Hepatocyte (in vitro differentiated cells): ENCODE measurements at regions not wholly inside any gene's neighbourhood (a gene's known extent, or its start where the extent isn't known, plus 50 kb on each side); places are given as distances from the start of the nearest gene placed in this dataset.

Experiments used
- DNase-seq: peaks from one replicate; pipeline ENCODE4 v3.0.0-alpha.2; 2016; ENCODE audit warnings: low spot score
- H2AFZ ChIP-seq: fragments of 200-600 bp; sonication (generic); 2 replicates; pipeline ENCODE4 v1.6.0; 2016; ENCODE audit warnings: antibody characterized with exemption, mild to moderate bottlenecking
- H3K27ac ChIP-seq: fragments of 200-600 bp; sonication (generic); 2 replicates; pipeline ENCODE4 v1.5.1; 2016; ENCODE audit warnings: mild to moderate bottlenecking
- H3K27me3 ChIP-seq: fragments of 200-600 bp; sonication (generic); 2 replicates; pipeline ENCODE4 v1.6.1; 2016
- H3K36me3 ChIP-seq: fragments of 200-600 bp; sonication (generic); replicated peaks from 2 replicates; pipeline ENCODE4 v1.5.1; 2016; ENCODE audit warnings: low read depth; ENCODE audit not compliant: insufficient read depth
- H3K4me1 ChIP-seq: fragments of 200-600 bp; sonication (generic); 2 replicates; pipeline ENCODE4 v1.5.1; 2016; ENCODE audit warnings: mild to moderate bottlenecking, moderate library complexity; ENCODE audit not compliant: insufficient read depth
- H3K4me2 ChIP-seq: fragments of 200-600 bp; sonication (generic); 2 replicates; pipeline ENCODE4 v1.6.0; 2016
- H3K4me3 ChIP-seq: fragments of 200-600 bp; sonication (generic); 2 replicates; pipeline ENCODE4 v1.5.1; 2016; ENCODE audit warnings: mild to moderate bottlenecking
- H3K79me2 ChIP-seq: fragments of 200-600 bp; sonication (generic); 2 replicates; pipeline ENCODE4 v1.6.0; 2017; ENCODE audit warnings: mild to moderate bottlenecking
- H3K9me2 ChIP-seq: fragments of 200-600 bp; sonication (generic); replicated peaks from 2 replicates; pipeline ENCODE4 v1.6.0; 2017; ENCODE audit warnings: mild to moderate bottlenecking; ENCODE audit not compliant: insufficient read depth
- H3K9me3 ChIP-seq: fragments of 200-600 bp; sonication (generic); 2 replicates; pipeline ENCODE4 v1.5.1; 2016; ENCODE audit warnings: low read depth, mild to moderate bottlenecking
- H4K20me1 ChIP-seq: fragments of 200-600 bp; sonication (generic); 2 replicates; pipeline ENCODE4 v1.6.0; 2016; ENCODE audit warnings: mild to moderate bottlenecking; ENCODE audit not compliant: insufficient read depth, poor library complexity, severe bottlenecking
- EZH2 ChIP-seq: fragments of 200-600 bp; sonication (generic); IDR thresholded peaks from 2 replicates; pipeline ENCODE4 v1.6.1; 2016; ENCODE audit warnings: antibody characterized with exemption, mild to moderate bottlenecking, borderline replicate concordance
- EZH2phosphoT487 ChIP-seq: fragments of 200-600 bp; sonication (generic); IDR thresholded peaks from one replicate; pipeline ENCODE4 v1.6.1; 2018; ENCODE audit warnings: antibody characterized with exemption, mild to moderate bottlenecking, low read depth, moderate library complexity; ENCODE audit not compliant: unreplicated experiment, severe bottlenecking
- WGBS: methylation state at CpG from one replicate; pipeline ENCODE4 v1.1.6; 2016; ENCODE audit warnings: low lambda C conversion rate; ENCODE audit errors: missing lambda C conversion rate; 5-methylcytosine and 5-hydroxymethylcytosine counted together
- TF ChIP-seq, protein P1 (sequence below): fragments of 200-600 bp; sonication (generic); IDR thresholded peaks from 2 replicates; pipeline ENCODE4 v1.5.1; 2016; ENCODE audit warnings: antibody characterized with exemption, mild to moderate bottlenecking; ENCODE audit not compliant: poor library complexity

DNA sequence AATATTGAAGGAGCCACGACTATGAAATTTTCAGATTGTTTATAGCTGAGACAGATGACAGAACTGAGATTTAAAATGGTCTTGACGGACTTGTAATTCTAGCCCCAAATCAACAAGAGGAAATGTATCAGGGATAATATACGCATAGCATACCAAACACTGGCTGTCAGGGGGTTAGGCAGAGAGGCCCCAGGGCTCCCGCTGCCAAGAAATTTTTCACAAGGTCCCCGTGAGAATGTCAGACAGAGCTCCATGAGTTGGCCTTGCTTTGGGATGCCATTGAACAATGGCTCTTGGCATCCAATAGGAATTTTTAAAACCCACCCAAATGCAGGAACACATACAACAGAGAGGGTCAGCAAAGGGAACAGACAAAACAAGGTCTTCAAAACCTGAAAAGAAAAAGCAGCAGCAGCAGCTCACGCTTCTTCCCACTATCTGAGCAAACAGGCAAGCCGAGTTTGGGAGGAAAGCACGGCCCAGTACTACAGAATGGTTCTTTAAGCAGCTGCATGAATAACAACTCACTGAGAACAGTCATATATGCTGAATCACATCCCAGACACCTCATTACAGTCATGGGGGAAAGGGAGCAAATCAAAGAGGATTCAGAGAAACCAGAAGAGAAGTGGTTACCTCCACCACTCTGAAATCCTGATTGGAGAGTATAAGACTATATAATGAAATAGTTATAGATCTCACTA, 445.6 kb downstream of the RND3 start:
- Histone ChIP-seq H4K20me1 (no peaks in the 10 kb centered on the region), H3K9me3 (no peaks in the 10 kb centered on the region), H3K27me3 (no peaks in the 10 kb centered on the region), H3K4me3 (no peak overlapping the region), H3K27ac (peak overlapping the region; percentile 15), H3K36me3 (no peaks in the 10 kb centered on the region), H3K9me2 (no peaks in the 10 kb centered on the region), H2AFZ (no peak overlapping the region), H3K4me2 (no peak overlapping the region), H3K4me1 (peaks cover 11% of the 10 kb centered on the region), H3K79me2 (no peaks in the 10 kb centered on the region)
- no peak for TF ChIP-seq EZH2
- TF ChIP-seq, protein P1, sequence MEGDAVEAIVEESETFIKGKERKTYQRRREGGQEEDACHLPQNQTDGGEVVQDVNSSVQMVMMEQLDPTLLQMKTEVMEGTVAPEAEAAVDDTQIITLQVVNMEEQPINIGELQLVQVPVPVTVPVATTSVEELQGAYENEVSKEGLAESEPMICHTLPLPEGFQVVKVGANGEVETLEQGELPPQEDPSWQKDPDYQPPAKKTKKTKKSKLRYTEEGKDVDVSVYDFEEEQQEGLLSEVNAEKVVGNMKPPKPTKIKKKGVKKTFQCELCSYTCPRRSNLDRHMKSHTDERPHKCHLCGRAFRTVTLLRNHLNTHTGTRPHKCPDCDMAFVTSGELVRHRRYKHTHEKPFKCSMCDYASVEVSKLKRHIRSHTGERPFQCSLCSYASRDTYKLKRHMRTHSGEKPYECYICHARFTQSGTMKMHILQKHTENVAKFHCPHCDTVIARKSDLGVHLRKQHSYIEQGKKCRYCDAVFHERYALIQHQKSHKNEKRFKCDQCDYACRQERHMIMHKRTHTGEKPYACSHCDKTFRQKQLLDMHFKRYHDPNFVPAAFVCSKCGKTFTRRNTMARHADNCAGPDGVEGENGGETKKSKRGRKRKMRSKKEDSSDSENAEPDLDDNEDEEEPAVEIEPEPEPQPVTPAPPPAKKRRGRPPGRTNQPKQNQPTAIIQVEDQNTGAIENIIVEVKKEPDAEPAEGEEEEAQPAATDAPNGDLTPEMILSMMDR: no peak
- no peak for TF ChIP-seq EZH2phosphoT487
- 76% methylated on average over 8 of the region's 8 CpGs for WGBS
- no peak for DNase-seq

DNA sequence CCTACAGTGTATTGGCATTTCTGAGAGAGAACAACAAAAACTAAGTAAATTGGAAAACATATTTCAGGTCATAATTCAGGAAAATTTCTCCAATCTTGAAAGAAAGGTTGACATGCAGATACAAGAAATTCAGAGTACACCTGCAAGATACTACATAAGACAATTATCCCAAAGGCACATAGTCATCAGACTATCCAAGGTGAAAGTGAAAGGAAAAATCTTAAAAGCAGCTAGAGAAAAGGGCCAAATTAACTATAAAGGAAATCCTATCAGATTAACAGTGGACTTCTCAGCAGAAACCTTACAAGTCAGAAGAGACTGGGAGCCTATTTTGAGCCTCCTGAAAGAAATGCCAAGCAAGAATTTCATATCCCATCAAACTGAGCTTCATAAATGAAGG, 449.0 kb upstream of the MMADHC start:
- Histone ChIP-seq H3K9me3 (no peaks in the 10 kb centered on the region), H3K9me2 (no peaks in the 10 kb centered on the region), H3K4me1 (peaks cover 2% of the 10 kb centered on the region), H3K4me2 (no peak overlapping the region), H3K27ac (no peak overlapping the region), H3K36me3 (no peaks in the 10 kb centered on the region), H2AFZ (no peak overlapping the region), H3K79me2 (no peaks in the 10 kb centered on the region), H4K20me1 (no peaks in the 10 kb centered on the region), H3K4me3 (no peak overlapping the region), H3K27me3 (no peaks in the 10 kb centered on the region)
- no peak for DNase-seq
- TF ChIP-seq EZH2 (no peak), EZH2phosphoT487 (no peak)
- TF ChIP-seq, protein P1: no peak

DNA sequence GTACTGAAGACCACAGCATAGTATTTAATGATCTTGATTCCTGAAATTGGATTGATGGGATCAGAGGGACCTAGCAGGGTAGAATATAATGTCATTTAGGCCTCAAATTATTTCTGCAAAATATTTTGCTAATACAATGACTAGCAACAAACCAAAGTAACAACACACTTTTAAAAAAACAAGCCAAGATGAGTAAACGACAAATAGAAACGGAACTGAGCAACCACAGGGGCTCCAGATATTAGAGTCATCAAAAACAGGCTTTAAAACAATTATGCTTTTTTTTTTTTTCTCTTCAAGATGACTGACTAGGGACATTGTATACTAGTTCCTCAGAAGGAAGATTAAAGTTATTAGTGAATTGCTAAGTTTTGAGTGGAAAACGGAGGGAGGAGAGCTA, 447.1 kb upstream of the MMADHC start:
- Histone ChIP-seq H3K9me3 (no peaks in the 10 kb centered on the region), H3K4me3 (no peak overlapping the region), H3K79me2 (no peaks in the 10 kb centered on the region), H3K27me3 (no peaks in the 10 kb centered on the region), H4K20me1 (no peaks in the 10 kb centered on the region), H2AFZ (no peak overlapping the region), H3K27ac (no peak overlapping the region), H3K4me1 (no peaks in the 10 kb centered on the region), H3K4me2 (no peak overlapping the region), H3K36me3 (no peaks in the 10 kb centered on the region), H3K9me2 (no peaks in the 10 kb centered on the region)
- TF ChIP-seq EZH2: no peak
- TF ChIP-seq, protein P1: no peak
- TF ChIP-seq EZH2phosphoT487: no peak
- WGBS: 86% methylated on average over 3 of the region's 3 CpGs
- DNase-seq: no peak
